GM23338 (cell line): ENCODE measurements at regions not wholly inside any gene's neighbourhood (a gene's known extent, or its start where the extent isn't known, plus 50 kb on each side); places are given as distances from the start of the nearest gene placed in this dataset.

Experiments
- ATAC-seq: fragments of 200-7000 bp; cut with Tn5 transposase; 3 replicates; pipeline ENCODE4 v1.9.1; 2020
- DNase-seq: peaks from one replicate; pipeline ENCODE4 v3.0.0-alpha.2; 2015; ENCODE audit warnings: low spot score
- H2AFZ ChIP-seq: fragments of 200-600 bp; sonication (generic); 2 replicates; pipeline ENCODE4 v1.8.0; 2016; ENCODE audit warnings: antibody characterized with exemption, mild to moderate bottlenecking, moderate library complexity
- H3F3A ChIP-seq: fragments of 200-600 bp; sonication (generic); replicated peaks from 2 replicates; pipeline ENCODE4 v1.8.0; 2017; ENCODE audit warnings: antibody characterized with exemption, mixed run types, low read depth
- H3K27ac ChIP-seq: fragments of 200-600 bp; sonication (generic); 2 replicates; pipeline ENCODE4 v1.6.1; 2016; ENCODE audit warnings: low read depth
- H3K27me3 ChIP-seq: fragments of 200-600 bp; sonication (generic); 2 replicates; pipeline ENCODE4 v1.8.0; 2016; ENCODE audit warnings: mild to moderate bottlenecking, mixed run types, moderate library complexity; ENCODE audit not compliant: insufficient read depth
- H3K36me3 ChIP-seq: fragments of 200-600 bp; sonication (generic); 2 replicates; pipeline ENCODE4 v1.8.0; 2016; ENCODE audit warnings: mild to moderate bottlenecking; ENCODE audit not compliant: insufficient read depth
- H3K4me1 ChIP-seq: fragments of 200-600 bp; sonication (generic); 2 replicates; pipeline ENCODE4 v1.8.0; 2016; ENCODE audit warnings: mild to moderate bottlenecking, moderate library complexity; ENCODE audit not compliant: insufficient read depth
- H3K4me2 ChIP-seq: fragments of 200-600 bp; sonication (generic); 2 replicates; pipeline ENCODE4 v1.7.1; 2017; ENCODE audit warnings: mixed run types
- H3K4me3 ChIP-seq: fragments of 200-600 bp; sonication (generic); 2 replicates; pipeline ENCODE4 v1.6.1; 2016; ENCODE audit warnings: mixed run types
- H3K79me2 ChIP-seq: fragments of 200-600 bp; sonication (generic); replicated peaks from 2 replicates; pipeline ENCODE4 v1.8.0; 2017; ENCODE audit warnings: mild to moderate bottlenecking; ENCODE audit not compliant: insufficient read depth
- H3K9me2 ChIP-seq: fragments of 200-600 bp; sonication (generic); 2 replicates; pipeline ENCODE4 v1.8.0; 2017; ENCODE audit not compliant: insufficient read depth
- H4K20me1 ChIP-seq: fragments of 200-600 bp; sonication (generic); replicated peaks from 2 replicates; pipeline ENCODE4 v1.8.0; 2017; ENCODE audit warnings: mild to moderate bottlenecking; ENCODE audit not compliant: insufficient read depth
- H3K27ac Mint-ChIP-seq: 2 replicates; pipeline ENCODE4 v1.8.0; 2020; ENCODE audit warnings: inconsistent platforms, mild to moderate bottlenecking, moderate library complexity, mixed read lengths
- H3K27me3 Mint-ChIP-seq: 3 replicates; pipeline ENCODE4 v1.8.0; 2022; ENCODE audit warnings: low read depth, mild to moderate bottlenecking, moderate library complexity, mixed read lengths, inconsistent platforms; ENCODE audit not compliant: insufficient read depth, poor library complexity
- H3K36me3 Mint-ChIP-seq: 3 replicates; pipeline ENCODE4 v1.8.0; 2021; ENCODE audit warnings: low read depth, mild to moderate bottlenecking, inconsistent platforms, moderate library complexity, mixed read lengths
- H3K4me1 Mint-ChIP-seq: 3 replicates; pipeline ENCODE4 v1.8.0; 2020; ENCODE audit warnings: mild to moderate bottlenecking, inconsistent platforms, mixed read lengths
- H3K4me3 Mint-ChIP-seq: 3 replicates; pipeline ENCODE4 v1.8.0; 2021; ENCODE audit warnings: moderate library complexity, mild to moderate bottlenecking, inconsistent platforms, mixed read lengths
- H3K9me3 Mint-ChIP-seq: 3 replicates; pipeline ENCODE4 v1.8.0; 2020; ENCODE audit warnings: moderate library complexity, mild to moderate bottlenecking, inconsistent platforms, mixed read lengths
- CTCF ChIP-seq, 2 experiments: fragments of 200-600 bp in 1 of 2; sonication (generic) in 1 of 2; conservative IDR thresholded peaks; 2 replicates each; pipeline versions ENCODE4 v1.5.1 to v1.6.1; 2016 to 2017; ENCODE audit warnings: antibody characterized with exemption in 2 of 2, low read depth in 2 of 2, mild to moderate bottlenecking in 2 of 2, moderate library complexity in 1 of 2
- ETS1 ChIP-seq: IDR thresholded peaks from 2 replicates; pipeline ENCODE4 v1.6.1; 2016; ENCODE audit warnings: antibody characterized with exemption
- EZH2 ChIP-seq: fragments of 200-600 bp; sonication (generic); IDR thresholded peaks from one replicate; pipeline ENCODE4 v1.8.0; 2017; ENCODE audit warnings: antibody characterized with exemption, mild to moderate bottlenecking, low read depth; ENCODE audit not compliant: unreplicated experiment
- EZH2phosphoT487 ChIP-seq: fragments of 200-600 bp; sonication (generic); IDR thresholded peaks from one replicate; pipeline ENCODE4 v1.8.1; 2018; ENCODE audit warnings: antibody characterized with exemption; ENCODE audit not compliant: unreplicated experiment
- JUNB ChIP-seq: IDR thresholded peaks from one replicate; pipeline ENCODE4 v1.6.1; 2016; ENCODE audit warnings: antibody characterized with exemption; ENCODE audit not compliant: unreplicated experiment
- NANOG ChIP-seq: IDR thresholded peaks from 2 replicates; pipeline ENCODE4 v1.6.1; 2016; ENCODE audit warnings: antibody characterized with exemption, borderline replicate concordance
- POLR2AphosphoS5 ChIP-seq: IDR thresholded peaks from 2 replicates; pipeline ENCODE4 v1.6.1; 2016; ENCODE audit warnings: antibody characterized with exemption, low read depth
- STAT1 ChIP-seq: IDR thresholded peaks from one replicate; pipeline ENCODE4 v1.6.1; 2016; ENCODE audit warnings: antibody characterized with exemption; ENCODE audit not compliant: unreplicated experiment
- ZNF114 ChIP-seq: fragments of 250-450 bp; sonication (Bioruptor Pico); IDR thresholded peaks from 2 replicates; pipeline ENCODE4 v1.5.0; 2020; ENCODE audit warnings: mild to moderate bottlenecking, moderate library complexity
- ZNF331 ChIP-seq: fragments of 250-450 bp; sonication (Bioruptor Pico); IDR thresholded peaks from 2 replicates; pipeline ENCODE4 v1.5.0; 2020; ENCODE audit warnings: low read depth, mild to moderate bottlenecking, moderate library complexity
- TF ChIP-seq, protein P1 (sequence below): IDR thresholded peaks from one replicate; pipeline ENCODE4 v1.6.1; 2018; ENCODE audit warnings: antibody characterized with exemption; ENCODE audit not compliant: unreplicated experiment
- TF ChIP-seq, protein P2 (sequence below): fragments of 250-450 bp; sonication (Bioruptor Pico); IDR thresholded peaks from 2 replicates; pipeline ENCODE4 v1.5.0; 2020; ENCODE audit warnings: mild to moderate bottlenecking, moderate library complexity

- H2AFZ ChIP-seq, result no peak overlapping the region
- H3K4me1 ChIP-seq, result no peaks in the 10 kb centered on the region
- H3K27ac ChIP-seq, result no peak overlapping the region
These were observed 446.5 kb downstream of the ADAMTS20 start for GRCh38 chr12:43105426-43105981.

More at GRCh38 chr12:43105426-43105981, 446.5 kb downstream of the ADAMTS20 start:
- Histone ChIP-seq H3K27me3 (no peaks in the 10 kb centered on the region), H4K20me1 (no peaks in the 10 kb centered on the region), H3K79me2 (no peaks in the 10 kb centered on the region), H3K4me3 (no peak overlapping the region), H3K9me2 (peaks cover 6% of the 10 kb centered on the region; the same call in 1 of the 2 replicates), H3K4me2 (no peak overlapping the region), H3F3A (no peaks in the 10 kb centered on the region), H3K36me3 (no peaks in the 10 kb centered on the region)
- ATAC-seq (no peak), DNase-seq (no peak)
- no peak for TF ChIP-seq NANOG
- TF ChIP-seq POLR2AphosphoS5, result no peak
- no peak for TF ChIP-seq JUNB
- no peak for TF ChIP-seq EZH2phosphoT487
- TF ChIP-seq, protein P1, sequence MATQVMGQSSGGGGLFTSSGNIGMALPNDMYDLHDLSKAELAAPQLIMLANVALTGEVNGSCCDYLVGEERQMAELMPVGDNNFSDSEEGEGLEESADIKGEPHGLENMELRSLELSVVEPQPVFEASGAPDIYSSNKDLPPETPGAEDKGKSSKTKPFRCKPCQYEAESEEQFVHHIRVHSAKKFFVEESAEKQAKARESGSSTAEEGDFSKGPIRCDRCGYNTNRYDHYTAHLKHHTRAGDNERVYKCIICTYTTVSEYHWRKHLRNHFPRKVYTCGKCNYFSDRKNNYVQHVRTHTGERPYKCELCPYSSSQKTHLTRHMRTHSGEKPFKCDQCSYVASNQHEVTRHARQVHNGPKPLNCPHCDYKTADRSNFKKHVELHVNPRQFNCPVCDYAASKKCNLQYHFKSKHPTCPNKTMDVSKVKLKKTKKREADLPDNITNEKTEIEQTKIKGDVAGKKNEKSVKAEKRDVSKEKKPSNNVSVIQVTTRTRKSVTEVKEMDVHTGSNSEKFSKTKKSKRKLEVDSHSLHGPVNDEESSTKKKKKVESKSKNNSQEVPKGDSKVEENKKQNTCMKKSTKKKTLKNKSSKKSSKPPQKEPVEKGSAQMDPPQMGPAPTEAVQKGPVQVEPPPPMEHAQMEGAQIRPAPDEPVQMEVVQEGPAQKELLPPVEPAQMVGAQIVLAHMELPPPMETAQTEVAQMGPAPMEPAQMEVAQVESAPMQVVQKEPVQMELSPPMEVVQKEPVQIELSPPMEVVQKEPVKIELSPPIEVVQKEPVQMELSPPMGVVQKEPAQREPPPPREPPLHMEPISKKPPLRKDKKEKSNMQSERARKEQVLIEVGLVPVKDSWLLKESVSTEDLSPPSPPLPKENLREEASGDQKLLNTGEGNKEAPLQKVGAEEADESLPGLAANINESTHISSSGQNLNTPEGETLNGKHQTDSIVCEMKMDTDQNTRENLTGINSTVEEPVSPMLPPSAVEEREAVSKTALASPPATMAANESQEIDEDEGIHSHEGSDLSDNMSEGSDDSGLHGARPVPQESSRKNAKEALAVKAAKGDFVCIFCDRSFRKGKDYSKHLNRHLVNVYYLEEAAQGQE, result no peak
- no peak for TF ChIP-seq ETS1
- no peak for TF ChIP-seq ZNF114 (CRISPR knock-in tag)
- TF ChIP-seq, protein P2, sequence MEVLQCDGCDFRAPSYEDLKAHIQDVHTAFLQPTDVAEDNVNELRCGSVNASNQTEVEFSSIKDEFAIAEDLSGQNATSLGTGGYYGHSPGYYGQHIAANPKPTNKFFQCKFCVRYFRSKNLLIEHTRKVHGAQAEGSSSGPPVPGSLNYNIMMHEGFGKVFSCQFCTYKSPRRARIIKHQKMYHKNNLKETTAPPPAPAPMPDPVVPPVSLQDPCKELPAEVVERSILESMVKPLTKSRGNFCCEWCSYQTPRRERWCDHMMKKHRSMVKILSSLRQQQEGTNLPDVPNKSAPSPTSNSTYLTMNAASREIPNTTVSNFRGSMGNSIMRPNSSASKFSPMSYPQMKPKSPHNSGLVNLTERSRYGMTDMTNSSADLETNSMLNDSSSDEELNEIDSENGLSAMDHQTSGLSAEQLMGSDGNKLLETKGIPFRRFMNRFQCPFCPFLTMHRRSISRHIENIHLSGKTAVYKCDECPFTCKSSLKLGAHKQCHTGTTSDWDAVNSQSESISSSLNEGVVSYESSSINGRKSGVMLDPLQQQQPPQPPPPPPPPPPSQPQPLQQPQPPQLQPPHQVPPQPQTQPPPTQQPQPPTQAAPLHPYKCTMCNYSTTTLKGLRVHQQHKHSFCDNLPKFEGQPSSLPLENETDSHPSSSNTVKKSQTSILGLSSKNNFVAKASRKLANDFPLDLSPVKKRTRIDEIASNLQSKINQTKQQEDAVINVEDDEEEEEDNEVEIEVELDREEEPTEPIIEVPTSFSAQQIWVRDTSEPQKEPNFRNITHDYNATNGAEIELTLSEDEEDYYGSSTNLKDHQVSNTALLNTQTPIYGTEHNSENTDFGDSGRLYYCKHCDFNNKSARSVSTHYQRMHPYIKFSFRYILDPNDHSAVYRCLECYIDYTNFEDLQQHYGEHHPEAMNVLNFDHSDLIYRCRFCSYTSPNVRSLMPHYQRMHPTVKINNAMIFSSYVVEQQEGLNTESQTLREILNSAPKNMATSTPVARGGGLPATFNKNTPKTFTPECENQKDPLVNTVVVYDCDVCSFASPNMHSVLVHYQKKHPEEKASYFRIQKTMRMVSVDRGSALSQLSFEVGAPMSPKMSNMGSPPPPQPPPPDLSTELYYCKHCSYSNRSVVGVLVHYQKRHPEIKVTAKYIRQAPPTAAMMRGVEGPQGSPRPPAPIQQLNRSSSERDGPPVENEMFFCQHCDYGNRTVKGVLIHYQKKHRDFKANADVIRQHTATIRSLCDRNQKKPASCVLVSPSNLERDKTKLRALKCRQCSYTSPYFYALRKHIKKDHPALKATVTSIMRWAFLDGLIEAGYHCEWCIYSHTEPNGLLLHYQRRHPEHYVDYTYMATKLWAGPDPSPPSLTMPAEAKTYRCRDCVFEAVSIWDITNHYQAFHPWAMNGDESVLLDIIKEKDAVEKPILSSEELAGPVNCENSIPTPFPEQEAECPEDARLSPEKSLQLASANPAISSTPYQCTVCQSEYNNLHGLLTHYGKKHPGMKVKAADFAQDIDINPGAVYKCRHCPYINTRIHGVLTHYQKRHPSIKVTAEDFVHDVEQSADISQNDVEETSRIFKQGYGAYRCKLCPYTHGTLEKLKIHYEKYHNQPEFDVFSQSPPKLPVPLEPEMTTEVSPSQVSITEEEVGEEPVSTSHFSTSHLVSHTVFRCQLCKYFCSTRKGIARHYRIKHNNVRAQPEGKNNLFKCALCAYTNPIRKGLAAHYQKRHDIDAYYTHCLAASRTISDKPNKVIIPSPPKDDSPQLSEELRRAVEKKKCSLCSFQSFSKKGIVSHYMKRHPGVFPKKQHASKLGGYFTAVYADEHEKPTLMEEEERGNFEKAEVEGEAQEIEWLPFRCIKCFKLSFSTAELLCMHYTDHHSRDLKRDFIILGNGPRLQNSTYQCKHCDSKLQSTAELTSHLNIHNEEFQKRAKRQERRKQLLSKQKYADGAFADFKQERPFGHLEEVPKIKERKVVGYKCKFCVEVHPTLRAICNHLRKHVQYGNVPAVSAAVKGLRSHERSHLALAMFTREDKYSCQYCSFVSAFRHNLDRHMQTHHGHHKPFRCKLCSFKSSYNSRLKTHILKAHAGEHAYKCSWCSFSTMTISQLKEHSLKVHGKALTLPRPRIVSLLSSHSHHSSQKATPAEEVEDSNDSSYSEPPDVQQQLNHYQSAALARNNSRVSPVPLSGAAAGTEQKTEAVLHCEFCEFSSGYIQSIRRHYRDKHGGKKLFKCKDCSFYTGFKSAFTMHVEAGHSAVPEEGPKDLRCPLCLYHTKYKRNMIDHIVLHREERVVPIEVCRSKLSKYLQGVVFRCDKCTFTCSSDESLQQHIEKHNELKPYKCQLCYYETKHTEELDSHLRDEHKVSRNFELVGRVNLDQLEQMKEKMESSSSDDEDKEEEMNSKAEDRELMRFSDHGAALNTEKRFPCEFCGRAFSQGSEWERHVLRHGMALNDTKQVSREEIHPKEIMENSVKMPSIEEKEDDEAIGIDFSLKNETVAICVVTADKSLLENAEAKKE, result no peak
- TF ChIP-seq CTCF (conservative IDR thresholded peaks at IDR 0.05; ENCODE audit: low read depth in 2 of 2), result no peak
- no peak for TF ChIP-seq STAT1
- TF ChIP-seq EZH2, result no peak
- TF ChIP-seq ZNF331 (CRISPR knock-in tag), result no peak
- Mint-ChIP-seq H3K36me3 (no peaks in the 10 kb centered on the region), H3K27me3 (no peaks in the 10 kb centered on the region), H3K27ac (no peak overlapping the region), H3K4me3 (no peak overlapping the region), H3K9me3 (no peaks in the 10 kb centered on the region), H3K4me1 (peaks cover 16% of the 10 kb centered on the region)
